Liver (tissue), 8 donors: ENCODE measurements at regions not wholly inside any gene's neighbourhood (a gene's known extent, or its start where the extent isn't known, plus 50 kb on each side); places are given as distances from the start of the nearest gene placed in this dataset.

ENCODE experiments used
- DNase-seq: peaks from one replicate; pipeline ENCODE4 v3.0.0-alpha.2; 2017; ENCODE audit warnings: low spot score
- H3K27ac ChIP-seq, 2 donors: one replicate each; pipeline ENCODE4 v1.7.0; 2013; ENCODE audit warnings: inconsistent platforms in 2 of 2, low read length in 2 of 2, control low read depth in 1 of 2, low read depth in 1 of 2, mild to moderate bottlenecking in 1 of 2
- H3K27me3 ChIP-seq, 4 donors: one replicate each; pipeline versions ENCODE4 v1.6.1 to v1.7.0; 2013; ENCODE audit warnings: low read length in 3 of 4, inconsistent platforms in 1 of 4, mild to moderate bottlenecking in 1 of 4, moderate library complexity in 1 of 4; ENCODE audit not compliant: control insufficient read depth in 4 of 4, insufficient read depth in 4 of 4
- H3K36me3 ChIP-seq, 4 donors: one replicate each; pipeline versions ENCODE4 v1.6.1 to v1.7.0; 2013; ENCODE audit warnings: low read length in 3 of 4, mild to moderate bottlenecking in 3 of 4, low read depth in 1 of 4, moderate library complexity in 1 of 4; ENCODE audit not compliant: control insufficient read depth in 4 of 4, insufficient read depth in 3 of 4
- H3K4me1 ChIP-seq, 4 donors: one replicate each; pipeline versions ENCODE4 v1.6.1 to v1.7.0; 2013; ENCODE audit warnings: low read length in 3 of 4, mild to moderate bottlenecking in 3 of 4, moderate library complexity in 1 of 4; ENCODE audit not compliant: control insufficient read depth in 4 of 4, insufficient read depth in 4 of 4
- H3K4me3 ChIP-seq, 3 donors: one replicate each; pipeline versions ENCODE4 v1.6.1 to v1.7.0; 2013; ENCODE audit warnings: low read length in 3 of 3, control low read depth in 1 of 3, low read depth in 1 of 3, mild to moderate bottlenecking in 1 of 3
- H3K9ac ChIP-seq, 2 donors: one replicate each; pipeline ENCODE4 v1.7.0; 2013; ENCODE audit warnings: low read length in 2 of 2, mild to moderate bottlenecking in 2 of 2, moderate library complexity in 2 of 2, control low read depth in 1 of 2, low read depth in 1 of 2
- H3K9me3 ChIP-seq, 4 donors: one replicate each; pipeline versions ENCODE4 v1.6.1 to v1.7.0; 2013; ENCODE audit warnings: low read length in 3 of 4; ENCODE audit not compliant: control insufficient read depth in 4 of 4
- EGR1 ChIP-seq, 2 donors: IDR thresholded peaks; 2 replicates each; pipeline ENCODE4 v1.6.1; 2016 to 2018; ENCODE audit warnings: antibody characterized with exemption in 2 of 2, low read depth in 2 of 2
- FOXA1 ChIP-seq: IDR thresholded peaks from 2 replicates; pipeline ENCODE4 v1.6.1; 2016; ENCODE audit warnings: antibody characterized with exemption
- FOXA2 ChIP-seq: IDR thresholded peaks from 2 replicates; pipeline ENCODE4 v1.6.1; 2016; ENCODE audit warnings: antibody characterized with exemption
- GABPA ChIP-seq, 2 donors: IDR thresholded peaks in 1 of 2; conservative IDR thresholded peaks in 1 of 2; 2 replicates each; pipeline ENCODE4 v1.6.1; 2016; ENCODE audit warnings: antibody characterized with exemption in 2 of 2, mild to moderate bottlenecking in 1 of 2, moderate library complexity in 1 of 2
- HNF4A ChIP-seq, 2 donors: conservative IDR thresholded peaks; 2 replicates each; pipeline ENCODE4 v1.6.1; 2016; ENCODE audit warnings: antibody characterized with exemption in 2 of 2, mild to moderate bottlenecking in 2 of 2
- HNF4G ChIP-seq: IDR thresholded peaks from 2 replicates; pipeline ENCODE4 v1.6.1; 2016; ENCODE audit warnings: antibody characterized with exemption
- JUND ChIP-seq, 2 donors: IDR thresholded peaks; 2 replicates each; pipeline ENCODE4 v1.6.1; 2016; ENCODE audit warnings: antibody characterized with exemption in 2 of 2
- NR2F2 ChIP-seq: IDR thresholded peaks from 2 replicates; pipeline ENCODE4 v1.6.1; 2016; ENCODE audit warnings: antibody characterized with exemption
- RAD21 ChIP-seq, 2 donors: IDR thresholded peaks; 2 replicates each; pipeline ENCODE4 v1.6.1; 2016; ENCODE audit warnings: antibody characterized with exemption in 2 of 2, mild to moderate bottlenecking in 2 of 2
- RXRA ChIP-seq, 2 donors: IDR thresholded peaks; 2 replicates each; pipeline ENCODE4 v1.6.1; 2017 to 2018; ENCODE audit warnings: antibody characterized with exemption in 2 of 2, mild to moderate bottlenecking in 1 of 2
- SP1 ChIP-seq: IDR thresholded peaks from 2 replicates; pipeline ENCODE4 v1.6.1; 2018; ENCODE audit warnings: antibody characterized with exemption, mild to moderate bottlenecking
- TAF1 ChIP-seq: conservative IDR thresholded peaks from 2 replicates; pipeline ENCODE4 v1.6.1; 2016; ENCODE audit warnings: antibody characterized with exemption, mild to moderate bottlenecking
- YY1 ChIP-seq: IDR thresholded peaks from 2 replicates; pipeline ENCODE4 v1.6.1; 2016; ENCODE audit warnings: antibody characterized with exemption, mild to moderate bottlenecking
- WGBS: extraction: QIAGEN DNeasy Blood & Tissue Kit; methylation state at CpG from one replicate; pipeline ENCODE4 v1.1.7; 2013; 5-methylcytosine and 5-hydroxymethylcytosine counted together
- TF ChIP-seq, protein P1 (sequence below): IDR thresholded peaks from 2 replicates; pipeline ENCODE4 v1.6.1; 2016; ENCODE audit warnings: antibody characterized with exemption
- TF ChIP-seq, protein P2 (sequence below): IDR thresholded peaks from 2 replicates; pipeline ENCODE4 v1.6.1; 2016; ENCODE audit warnings: antibody characterized with exemption, mild to moderate bottlenecking
- TF ChIP-seq, protein P3 (sequence below): fragments of 150-350 bp; IDR thresholded peaks from 2 replicates; pipeline ENCODE4 v1.5.1; 2017; ENCODE audit warnings: improper control_type of control experiment, low read depth, low read length; ENCODE audit not compliant: missing input control
- TF ChIP-seq, protein P4 (sequence below): IDR thresholded peaks from 2 replicates; pipeline ENCODE4 v1.6.1; 2016; ENCODE audit warnings: antibody characterized with exemption
- TF ChIP-seq, protein P5 (sequence below): IDR thresholded peaks from 2 replicates; pipeline ENCODE4 v1.6.1; 2016; ENCODE audit warnings: antibody characterized with exemption
- donor health status: healthy.
- donor health status: healthy.
- donor health status: healthy.
- donor health status: healthy.
- donor health status: healthy.

DNA sequence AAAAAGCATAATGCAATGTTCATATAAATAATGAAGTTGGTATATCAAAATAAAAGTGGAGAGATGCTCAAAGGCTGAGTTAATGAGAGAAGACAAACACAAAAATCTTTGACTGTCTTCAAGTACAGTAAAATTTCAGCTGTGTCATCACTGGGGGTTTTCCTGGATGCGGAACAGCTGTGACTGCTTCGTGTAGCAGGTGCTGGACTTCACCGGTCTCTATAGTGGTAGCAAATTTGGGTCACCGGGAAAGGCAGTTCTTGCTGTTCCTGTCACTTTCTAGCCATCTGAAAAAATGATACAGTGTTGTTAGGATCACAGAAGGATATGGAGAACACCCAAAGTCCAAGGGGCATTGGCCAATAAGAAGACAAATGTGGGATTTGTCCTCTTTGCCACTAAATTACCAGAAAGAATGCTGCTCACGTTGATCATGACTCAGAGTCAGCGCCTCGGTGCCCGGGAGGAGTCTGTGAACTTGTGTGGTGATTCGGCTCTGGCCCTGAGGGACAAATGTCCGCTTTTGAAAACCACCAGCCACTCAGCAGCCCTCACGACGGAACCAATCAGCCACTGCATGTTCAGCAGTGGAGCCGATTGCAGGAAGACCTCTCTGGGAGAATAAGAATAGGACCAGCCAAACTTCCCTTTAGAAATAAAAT, 230.1 kb upstream of the FAT1 start:
- no peak overlapping the region for H3K27ac ChIP-seq
- no peak overlapping the region for H3K4me3 ChIP-seq
- H3K27me3 ChIP-seq = no peaks in the 10 kb centered on the region
- H3K36me3 ChIP-seq = no peaks in the 10 kb centered on the region
- no peak for DNase-seq
- H3K9ac ChIP-seq = no peak overlapping the region
- no peak for TF ChIP-seq NR2F2
- TF ChIP-seq FOXA1 = no peak
- TF ChIP-seq, protein P1, sequence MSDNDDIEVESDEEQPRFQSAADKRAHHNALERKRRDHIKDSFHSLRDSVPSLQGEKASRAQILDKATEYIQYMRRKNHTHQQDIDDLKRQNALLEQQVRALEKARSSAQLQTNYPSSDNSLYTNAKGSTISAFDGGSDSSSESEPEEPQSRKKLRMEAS = no peak
- no peak for TF ChIP-seq EGR1 (IDR thresholded peaks at IDR 0.05; ENCODE audit: low read depth in 2 of 2)
- TF ChIP-seq TAF1 = no peak
- no peaks in the 10 kb centered on the region for H3K9me3 ChIP-seq
- WGBS = 92% methylated on average over 13 of the region's 13 CpGs
- H3K4me1 ChIP-seq = peaks cover 0 to 5% (median 2%) of the 10 kb centered on the region in 4 donors

DNA sequence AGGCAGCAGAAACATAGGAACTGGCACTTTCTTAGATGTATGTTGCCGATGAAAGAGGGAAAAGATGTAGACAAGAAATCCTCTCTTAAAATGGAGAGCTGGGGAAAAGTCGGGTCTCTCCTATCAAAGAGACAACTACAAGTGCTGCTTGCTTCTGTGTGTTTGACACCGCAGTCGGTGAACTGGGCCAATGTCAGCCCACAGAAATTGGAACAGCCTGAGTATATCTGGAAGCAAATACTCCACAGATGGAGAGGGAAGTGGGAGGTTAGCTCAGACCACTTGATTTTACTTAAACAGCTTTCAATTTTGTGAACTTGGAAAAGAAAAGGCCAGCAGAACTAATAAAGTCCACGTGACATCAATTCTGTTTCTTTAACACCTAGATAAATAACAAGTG, 230.9 kb upstream of the FAT1 start:
- no peak for DNase-seq
- Histone ChIP-seq H3K36me3 (no peaks in the 10 kb centered on the region), H3K9ac (no peak overlapping the region), H3K27ac (no peak overlapping the region), H3K4me3 (no peak overlapping the region), H3K4me1 (peaks cover 0 to 5% (median 2%) of the 10 kb centered on the region in 4 donors), H3K9me3 (no peaks in the 10 kb centered on the region), H3K27me3 (no peaks in the 10 kb centered on the region)
- WGBS = 81% methylated on average over 5 of the region's 5 CpGs
- TF ChIP-seq, protein P1 = no peak
- TF ChIP-seq RXRA (IDR thresholded peaks at IDR 0.05) = no peak
- TF ChIP-seq, protein P2, sequence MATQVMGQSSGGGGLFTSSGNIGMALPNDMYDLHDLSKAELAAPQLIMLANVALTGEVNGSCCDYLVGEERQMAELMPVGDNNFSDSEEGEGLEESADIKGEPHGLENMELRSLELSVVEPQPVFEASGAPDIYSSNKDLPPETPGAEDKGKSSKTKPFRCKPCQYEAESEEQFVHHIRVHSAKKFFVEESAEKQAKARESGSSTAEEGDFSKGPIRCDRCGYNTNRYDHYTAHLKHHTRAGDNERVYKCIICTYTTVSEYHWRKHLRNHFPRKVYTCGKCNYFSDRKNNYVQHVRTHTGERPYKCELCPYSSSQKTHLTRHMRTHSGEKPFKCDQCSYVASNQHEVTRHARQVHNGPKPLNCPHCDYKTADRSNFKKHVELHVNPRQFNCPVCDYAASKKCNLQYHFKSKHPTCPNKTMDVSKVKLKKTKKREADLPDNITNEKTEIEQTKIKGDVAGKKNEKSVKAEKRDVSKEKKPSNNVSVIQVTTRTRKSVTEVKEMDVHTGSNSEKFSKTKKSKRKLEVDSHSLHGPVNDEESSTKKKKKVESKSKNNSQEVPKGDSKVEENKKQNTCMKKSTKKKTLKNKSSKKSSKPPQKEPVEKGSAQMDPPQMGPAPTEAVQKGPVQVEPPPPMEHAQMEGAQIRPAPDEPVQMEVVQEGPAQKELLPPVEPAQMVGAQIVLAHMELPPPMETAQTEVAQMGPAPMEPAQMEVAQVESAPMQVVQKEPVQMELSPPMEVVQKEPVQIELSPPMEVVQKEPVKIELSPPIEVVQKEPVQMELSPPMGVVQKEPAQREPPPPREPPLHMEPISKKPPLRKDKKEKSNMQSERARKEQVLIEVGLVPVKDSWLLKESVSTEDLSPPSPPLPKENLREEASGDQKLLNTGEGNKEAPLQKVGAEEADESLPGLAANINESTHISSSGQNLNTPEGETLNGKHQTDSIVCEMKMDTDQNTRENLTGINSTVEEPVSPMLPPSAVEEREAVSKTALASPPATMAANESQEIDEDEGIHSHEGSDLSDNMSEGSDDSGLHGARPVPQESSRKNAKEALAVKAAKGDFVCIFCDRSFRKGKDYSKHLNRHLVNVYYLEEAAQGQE = no peak
- TF ChIP-seq GABPA (IDR thresholded peaks at IDR 0.05 in 1 of 2, conservative IDR thresholded peaks at IDR 0.05 in 1 of 2) = no peak
- TF ChIP-seq NR2F2 = no peak
- no peak for TF ChIP-seq JUND (IDR thresholded peaks at IDR 0.05)
- TF ChIP-seq HNF4A (conservative IDR thresholded peaks at IDR 0.05) = no peak
- TF ChIP-seq, protein P3, sequence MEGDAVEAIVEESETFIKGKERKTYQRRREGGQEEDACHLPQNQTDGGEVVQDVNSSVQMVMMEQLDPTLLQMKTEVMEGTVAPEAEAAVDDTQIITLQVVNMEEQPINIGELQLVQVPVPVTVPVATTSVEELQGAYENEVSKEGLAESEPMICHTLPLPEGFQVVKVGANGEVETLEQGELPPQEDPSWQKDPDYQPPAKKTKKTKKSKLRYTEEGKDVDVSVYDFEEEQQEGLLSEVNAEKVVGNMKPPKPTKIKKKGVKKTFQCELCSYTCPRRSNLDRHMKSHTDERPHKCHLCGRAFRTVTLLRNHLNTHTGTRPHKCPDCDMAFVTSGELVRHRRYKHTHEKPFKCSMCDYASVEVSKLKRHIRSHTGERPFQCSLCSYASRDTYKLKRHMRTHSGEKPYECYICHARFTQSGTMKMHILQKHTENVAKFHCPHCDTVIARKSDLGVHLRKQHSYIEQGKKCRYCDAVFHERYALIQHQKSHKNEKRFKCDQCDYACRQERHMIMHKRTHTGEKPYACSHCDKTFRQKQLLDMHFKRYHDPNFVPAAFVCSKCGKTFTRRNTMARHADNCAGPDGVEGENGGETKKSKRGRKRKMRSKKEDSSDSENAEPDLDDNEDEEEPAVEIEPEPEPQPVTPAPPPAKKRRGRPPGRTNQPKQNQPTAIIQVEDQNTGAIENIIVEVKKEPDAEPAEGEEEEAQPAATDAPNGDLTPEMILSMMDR = no peak
- TF ChIP-seq YY1 = no peak
- TF ChIP-seq, protein P4, sequence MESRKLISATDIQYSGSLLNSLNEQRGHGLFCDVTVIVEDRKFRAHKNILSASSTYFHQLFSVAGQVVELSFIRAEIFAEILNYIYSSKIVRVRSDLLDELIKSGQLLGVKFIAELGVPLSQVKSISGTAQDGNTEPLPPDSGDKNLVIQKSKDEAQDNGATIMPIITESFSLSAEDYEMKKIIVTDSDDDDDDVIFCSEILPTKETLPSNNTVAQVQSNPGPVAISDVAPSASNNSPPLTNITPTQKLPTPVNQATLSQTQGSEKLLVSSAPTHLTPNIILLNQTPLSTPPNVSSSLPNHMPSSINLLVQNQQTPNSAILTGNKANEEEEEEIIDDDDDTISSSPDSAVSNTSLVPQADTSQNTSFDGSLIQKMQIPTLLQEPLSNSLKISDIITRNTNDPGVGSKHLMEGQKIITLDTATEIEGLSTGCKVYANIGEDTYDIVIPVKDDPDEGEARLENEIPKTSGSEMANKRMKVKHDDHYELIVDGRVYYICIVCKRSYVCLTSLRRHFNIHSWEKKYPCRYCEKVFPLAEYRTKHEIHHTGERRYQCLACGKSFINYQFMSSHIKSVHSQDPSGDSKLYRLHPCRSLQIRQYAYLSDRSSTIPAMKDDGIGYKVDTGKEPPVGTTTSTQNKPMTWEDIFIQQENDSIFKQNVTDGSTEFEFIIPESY = no peak
- TF ChIP-seq, protein P5, sequence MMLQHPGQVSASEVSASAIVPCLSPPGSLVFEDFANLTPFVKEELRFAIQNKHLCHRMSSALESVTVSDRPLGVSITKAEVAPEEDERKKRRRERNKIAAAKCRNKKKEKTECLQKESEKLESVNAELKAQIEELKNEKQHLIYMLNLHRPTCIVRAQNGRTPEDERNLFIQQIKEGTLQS = no peak
- TF ChIP-seq RAD21 (IDR thresholded peaks at IDR 0.05) = no peak
- TF ChIP-seq HNF4G = no peak
- TF ChIP-seq FOXA1 = no peak
- TF ChIP-seq EGR1 (IDR thresholded peaks at IDR 0.05; ENCODE audit: low read depth in 2 of 2) = no peak
- no peak for TF ChIP-seq SP1
- TF ChIP-seq FOXA2 = no peak
- TF ChIP-seq TAF1 = no peak
